Astrocyte (in vitro differentiated cells and primary cell): ENCODE measurements at regions not wholly inside any gene's neighbourhood (a gene's known extent, or its start where the extent isn't known, plus 50 kb on each side); places are given as distances from the start of the nearest gene placed in this dataset.

Experiments
- CTCF ChIP-seq: IDR thresholded peaks from 2 replicates; pipeline ENCODE4 v1.5.1; 2011; ENCODE audit warnings: low read depth, mild to moderate bottlenecking, inconsistent platforms, low read length, moderate library complexity; ENCODE audit not compliant: insufficient read depth
- EZH2 ChIP-seq: IDR thresholded peaks from 2 replicates; pipeline ENCODE4 v1.6.1; 2012; ENCODE audit warnings: mild to moderate bottlenecking, low read length, inconsistent platforms; ENCODE audit not compliant: insufficient read depth

DNA sequence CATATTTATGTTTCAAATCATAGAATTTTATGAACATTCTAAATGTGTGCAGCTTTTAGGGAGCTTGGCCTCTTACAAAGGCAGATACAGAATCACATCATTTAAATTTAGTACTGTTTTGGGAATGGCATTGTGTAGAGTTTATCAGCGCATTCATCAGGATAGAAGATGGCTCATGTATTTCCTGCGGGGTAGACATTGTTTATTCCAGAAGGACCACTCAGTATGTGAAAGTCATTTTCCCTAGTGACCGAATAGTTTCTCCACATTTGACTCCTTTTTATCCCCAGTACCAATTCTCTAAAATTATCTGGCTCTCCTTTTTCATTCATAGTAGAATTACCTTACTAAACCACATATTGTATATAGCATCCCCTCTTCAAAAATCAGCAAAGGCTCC, 981.9 kb upstream of the ADGRL4 start:
- TF ChIP-seq CTCF: no peak
- TF ChIP-seq EZH2: no peak
